Renal cortical epithelial cell (primary cell): ENCODE measurements at regions not wholly inside any gene's neighbourhood (a gene's known extent, or its start where the extent isn't known, plus 50 kb on each side); places are given as distances from the start of the nearest gene placed in this dataset.

Source experiments
- DNase-seq: peaks from one replicate; pipeline ENCODE4 v3.0.0-alpha.2; 2011; ENCODE audit warnings: low read depth

GRCh38 chr3:8253201-8253600, 248.4 kb upstream of the LMCD1 start:
- no peak for DNase-seq

GRCh38 chr3:8254489-8254888, 247.1 kb upstream of the LMCD1 start:
- DNase-seq, result peak; percentile 38

GRCh38 chr3:8255725-8256124, 245.9 kb upstream of the LMCD1 start:
- no peak for DNase-seq

- no peak for DNase-seq
These were observed 245.1 kb upstream of the LMCD1 start for GRCh38 chr3:8256441-8257071.

GRCh38 chr3:8261018-8261417, 240.6 kb upstream of the LMCD1 start:
- DNase-seq, result no peak

GRCh38 chr3:8266730-8267131, 234.9 kb upstream of the LMCD1 start:
- peak; percentile 50 for DNase-seq

- no peak for DNase-seq
These were observed 228.1 kb upstream of the LMCD1 start for GRCh38 chr3:8273479-8273878.

GRCh38 chr3:8276056-8276455, 225.6 kb upstream of the LMCD1 start:
- DNase-seq, result no peak

- DNase-seq, result no peak
These were observed 225.1 kb upstream of the LMCD1 start for GRCh38 chr3:8276506-8276905.

- DNase-seq, result no peak
These were observed 223.2 kb upstream of the LMCD1 start for GRCh38 chr3:8278448-8278847.

GRCh38 chr3:8279476-8279875, 222.1 kb upstream of the LMCD1 start:
- DNase-seq, result no peak

- no peak for DNase-seq
These were observed 221.6 kb upstream of the LMCD1 start for GRCh38 chr3:8279886-8280550.

GRCh38 chr3:8282541-8283165, 219.0 kb upstream of the LMCD1 start:
- DNase-seq, result peak; percentile 27

- DNase-seq, result no peak
These were observed 218.4 kb upstream of the LMCD1 start for GRCh38 chr3:8283193-8283592.

GRCh38 chr3:8286086-8286485, 215.5 kb upstream of the LMCD1 start:
- DNase-seq, result no peak

GRCh38 chr3:8286749-8287148, 214.9 kb upstream of the LMCD1 start:
- no peak for DNase-seq

- DNase-seq, result no peak
These were observed 211.0 kb upstream of the LMCD1 start for GRCh38 chr3:8290611-8291010.

GRCh38 chr3:8296461-8296860, 205.2 kb upstream of the LMCD1 start:
- no peak for DNase-seq

- no peak for DNase-seq
These were observed 203.3 kb upstream of the LMCD1 start for GRCh38 chr3:8298021-8298954.

GRCh38 chr3:8301977-8302735, 199.5 kb upstream of the LMCD1 start:
- peak; percentile 72 for DNase-seq

GRCh38 chr3:8303466-8303865, 198.2 kb upstream of the LMCD1 start:
- peak; percentile 40 for DNase-seq

GRCh38 chr3:8305371-8305770, 196.3 kb upstream of the LMCD1 start:
- DNase-seq, result no peak
